ENCODE measurements at regions not wholly inside any gene's neighbourhood (a gene's known extent, or its start where the extent isn't known, plus 50 kb on each side); places are given as distances from the start of the nearest gene placed in this dataset.

DNA sequence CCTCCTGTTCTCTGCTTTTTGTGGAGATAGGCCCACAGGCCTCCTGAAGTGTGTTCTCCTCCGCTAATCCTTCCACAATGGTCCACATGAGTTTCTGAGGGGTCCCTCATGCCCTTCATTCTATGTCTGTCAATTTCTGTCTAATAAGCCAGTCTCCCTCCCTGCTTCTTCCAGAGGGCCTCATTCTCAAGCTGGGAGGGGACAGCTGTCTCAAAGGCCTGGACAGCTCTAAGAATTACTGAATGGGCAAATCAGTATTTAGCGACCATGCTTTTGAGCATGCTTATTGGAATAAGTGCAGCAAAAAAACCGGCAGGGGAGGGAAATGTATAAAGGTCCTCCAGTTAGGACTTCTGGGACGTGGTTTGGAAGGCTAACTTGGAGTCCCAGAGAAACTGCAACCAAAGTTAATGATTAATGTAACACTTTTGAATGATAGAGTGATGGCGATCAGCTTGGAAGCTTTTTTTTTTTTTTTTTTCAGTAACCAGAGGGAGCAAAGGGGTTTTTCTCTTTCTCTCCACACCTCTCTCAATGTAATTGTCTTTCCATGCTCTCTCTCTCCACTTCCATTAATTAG is 890.7 kb upstream of the POU3F3 start:
- 93% methylated on average over 5 of the region's 5 CpGs for WGBS
- Histone ChIP-seq H3K4me3 (no peak overlapping the region), H3K27me3 (peaks cover 6% of the 10 kb centered on the region), H3K36me3 (no peaks in the 10 kb centered on the region), H3K4me1 (no peaks in the 10 kb centered on the region), H3K9me3 (no peaks in the 10 kb centered on the region), H3K27ac (no peak overlapping the region)
- TF ChIP-seq POLR2A (IDR thresholded peaks at IDR 0.05) (no peak), EP300 (IDR thresholded peaks at IDR 0.05) (no peak), POLR2AphosphoS5 (IDR thresholded peaks at IDR 0.05) (no peak)
- TF ChIP-seq, protein P1, sequence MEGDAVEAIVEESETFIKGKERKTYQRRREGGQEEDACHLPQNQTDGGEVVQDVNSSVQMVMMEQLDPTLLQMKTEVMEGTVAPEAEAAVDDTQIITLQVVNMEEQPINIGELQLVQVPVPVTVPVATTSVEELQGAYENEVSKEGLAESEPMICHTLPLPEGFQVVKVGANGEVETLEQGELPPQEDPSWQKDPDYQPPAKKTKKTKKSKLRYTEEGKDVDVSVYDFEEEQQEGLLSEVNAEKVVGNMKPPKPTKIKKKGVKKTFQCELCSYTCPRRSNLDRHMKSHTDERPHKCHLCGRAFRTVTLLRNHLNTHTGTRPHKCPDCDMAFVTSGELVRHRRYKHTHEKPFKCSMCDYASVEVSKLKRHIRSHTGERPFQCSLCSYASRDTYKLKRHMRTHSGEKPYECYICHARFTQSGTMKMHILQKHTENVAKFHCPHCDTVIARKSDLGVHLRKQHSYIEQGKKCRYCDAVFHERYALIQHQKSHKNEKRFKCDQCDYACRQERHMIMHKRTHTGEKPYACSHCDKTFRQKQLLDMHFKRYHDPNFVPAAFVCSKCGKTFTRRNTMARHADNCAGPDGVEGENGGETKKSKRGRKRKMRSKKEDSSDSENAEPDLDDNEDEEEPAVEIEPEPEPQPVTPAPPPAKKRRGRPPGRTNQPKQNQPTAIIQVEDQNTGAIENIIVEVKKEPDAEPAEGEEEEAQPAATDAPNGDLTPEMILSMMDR (IDR thresholded peaks at IDR 0.05) = no peak
- DNase-seq (ENCODE audit: low spot score in 2 of 2) = no peak

DNA sequence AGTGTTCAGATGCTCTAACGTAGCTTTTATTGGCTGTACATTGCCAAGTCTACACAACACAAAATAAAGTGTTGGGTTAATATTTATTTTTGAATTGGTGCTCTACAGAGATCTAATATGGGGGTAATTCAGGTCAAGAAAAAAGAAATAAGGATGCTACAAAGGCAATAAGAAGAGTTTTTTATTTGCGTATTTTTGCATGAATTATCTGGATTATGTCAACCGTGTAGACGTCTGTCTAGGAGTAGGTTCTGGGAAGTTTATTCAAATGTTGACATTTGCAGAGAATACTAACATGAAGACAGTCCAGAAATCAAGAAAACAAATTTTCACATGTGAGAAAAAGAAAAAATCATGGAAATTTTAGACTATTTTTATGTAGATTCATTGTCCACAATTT is 876.7 kb upstream of the POU3F3 start:
- Histone ChIP-seq H3K27ac (no peak overlapping the region), H3K27me3 (no peaks in the 10 kb centered on the region), H3K4me1 (no peaks in the 10 kb centered on the region), H3K4me3 (no peak overlapping the region), H3K36me3 (no peaks in the 10 kb centered on the region), H3K9me3 (no peaks in the 10 kb centered on the region)
- TF ChIP-seq, protein P1 (IDR thresholded peaks at IDR 0.05) = no peak
- TF ChIP-seq EP300 (IDR thresholded peaks at IDR 0.05) = no peak
- TF ChIP-seq POLR2A (IDR thresholded peaks at IDR 0.05) = no peak
- no peak for TF ChIP-seq POLR2AphosphoS5 (IDR thresholded peaks at IDR 0.05)
- DNase-seq (ENCODE audit: low spot score in 2 of 2) = no peak
- 85% methylated on average over 4 of the region's 4 CpGs for WGBS

DNA sequence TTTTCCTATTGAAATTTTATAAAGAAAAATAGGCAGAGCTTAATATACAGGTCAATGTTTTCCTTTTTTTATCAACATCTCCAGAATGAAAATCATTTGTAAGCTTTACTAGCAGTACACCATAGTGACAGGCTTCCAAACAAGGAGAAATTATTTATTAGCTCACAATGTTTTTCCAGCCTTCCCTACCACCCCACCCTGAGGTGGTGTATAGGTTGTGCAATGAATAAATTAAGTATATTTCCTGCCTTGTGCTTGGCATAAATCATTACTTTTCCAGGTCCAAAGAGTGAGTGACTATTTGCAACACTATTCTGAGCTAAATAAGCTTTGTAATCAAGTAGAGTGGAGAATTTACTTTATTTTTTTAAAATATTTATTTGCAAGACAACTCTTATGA is 876.2 kb upstream of the POU3F3 start:
- Histone ChIP-seq H3K4me3 (no peak overlapping the region), H3K27ac (no peak overlapping the region), H3K36me3 (no peaks in the 10 kb centered on the region), H3K4me1 (no peaks in the 10 kb centered on the region), H3K27me3 (no peaks in the 10 kb centered on the region), H3K9me3 (no peaks in the 10 kb centered on the region)
- TF ChIP-seq, protein P1 (IDR thresholded peaks at IDR 0.05) = no peak
- TF ChIP-seq POLR2AphosphoS5 (IDR thresholded peaks at IDR 0.05) (no peak), EP300 (IDR thresholded peaks at IDR 0.05) (no peak), POLR2A (IDR thresholded peaks at IDR 0.05) (no peak)
- no peak for DNase-seq (ENCODE audit: low spot score in 2 of 2)

DNA sequence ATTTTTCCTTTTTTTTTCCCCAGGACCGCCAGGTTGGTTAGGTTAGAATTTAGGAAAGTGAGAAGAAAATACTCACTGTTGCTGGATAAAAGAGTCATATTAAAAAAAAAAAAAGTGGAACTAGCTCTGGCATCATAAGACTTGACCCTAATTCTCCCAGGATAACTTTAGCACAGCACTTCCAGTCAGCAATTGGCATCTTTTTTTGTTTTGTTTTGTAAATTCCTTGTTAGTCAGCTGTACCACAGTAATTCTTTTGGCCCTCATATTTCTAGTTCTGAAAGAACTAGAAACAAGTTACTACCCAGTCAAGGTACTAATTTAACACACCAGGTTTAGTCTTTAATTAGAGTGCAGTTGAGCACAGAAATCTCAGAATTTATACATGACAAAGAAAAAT is 873.5 kb upstream of the POU3F3 start:
- Histone ChIP-seq H3K27me3 (no peaks in the 10 kb centered on the region), H3K4me1 (no peaks in the 10 kb centered on the region), H3K9me3 (no peaks in the 10 kb centered on the region), H3K36me3 (no peaks in the 10 kb centered on the region), H3K4me3 (no peak overlapping the region), H3K27ac (no peak overlapping the region)
- 94% methylated on average over 1 of the region's 1 CpG for WGBS
- no peak for DNase-seq (ENCODE audit: low spot score in 2 of 2)
- TF ChIP-seq EP300 (IDR thresholded peaks at IDR 0.05) (no peak), POLR2A (IDR thresholded peaks at IDR 0.05) (no peak), POLR2AphosphoS5 (IDR thresholded peaks at IDR 0.05) (no peak)
- TF ChIP-seq, protein P1 (IDR thresholded peaks at IDR 0.05) = no peak

DNA sequence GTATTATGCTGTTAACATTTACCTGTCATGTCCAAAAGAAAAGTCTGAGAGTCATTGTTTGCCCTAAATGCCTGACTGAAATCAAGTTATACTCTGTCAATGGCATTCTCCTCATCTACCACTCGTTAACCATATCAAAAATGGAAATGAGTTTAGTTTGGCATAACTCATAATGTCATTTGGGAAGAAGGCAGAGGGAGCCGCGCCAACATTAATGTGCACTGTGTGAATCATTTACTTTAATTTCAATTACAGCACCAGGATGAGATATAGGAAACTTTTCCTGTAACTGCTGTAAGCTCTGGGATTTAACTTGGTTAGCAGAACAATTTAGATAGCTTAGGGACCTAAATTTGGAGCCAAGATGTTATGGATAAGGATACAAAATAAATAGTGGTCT is 871.2 kb upstream of the POU3F3 start:
- no peak for DNase-seq (ENCODE audit: low spot score in 2 of 2)
- Histone ChIP-seq H3K4me3 (no peak overlapping the region), H3K9me3 (no peaks in the 10 kb centered on the region), H3K27me3 (no peaks in the 10 kb centered on the region), H3K27ac (no peak overlapping the region), H3K36me3 (no peaks in the 10 kb centered on the region), H3K4me1 (no peaks in the 10 kb centered on the region)
- TF ChIP-seq POLR2A (IDR thresholded peaks at IDR 0.05) (no peak), POLR2AphosphoS5 (IDR thresholded peaks at IDR 0.05) (no peak), EP300 (IDR thresholded peaks at IDR 0.05) (no peak)
- TF ChIP-seq, protein P1 (IDR thresholded peaks at IDR 0.05) = no peak
- 53% methylated on average over 3 of the region's 3 CpGs for WGBS
